NCI-H2171 (cell line): ENCODE measurements at regions not wholly inside any gene's neighbourhood (a gene's known extent, or its start where the extent isn't known, plus 50 kb on each side); places are given as distances from the start of the nearest gene placed in this dataset.
A peak's percentile ranks its signal among the peaks of the same experiment; 100 is the strongest.
"Not testable (repeated sequence)": the region's sequence is repeated elsewhere in the genome, so short reads cannot be mapped to it uniquely, and the experiment has no call there.

Experiments
- DNase-seq: peaks from one replicate; lab custom pipeline; 2025; lab: John Stamatoyannopoulos, UW

GRCh38 chr10:84634636-84635035 is 306.2 kb downstream of the CCSER2 start:
- peak; percentile 59 for DNase-seq

DNA sequence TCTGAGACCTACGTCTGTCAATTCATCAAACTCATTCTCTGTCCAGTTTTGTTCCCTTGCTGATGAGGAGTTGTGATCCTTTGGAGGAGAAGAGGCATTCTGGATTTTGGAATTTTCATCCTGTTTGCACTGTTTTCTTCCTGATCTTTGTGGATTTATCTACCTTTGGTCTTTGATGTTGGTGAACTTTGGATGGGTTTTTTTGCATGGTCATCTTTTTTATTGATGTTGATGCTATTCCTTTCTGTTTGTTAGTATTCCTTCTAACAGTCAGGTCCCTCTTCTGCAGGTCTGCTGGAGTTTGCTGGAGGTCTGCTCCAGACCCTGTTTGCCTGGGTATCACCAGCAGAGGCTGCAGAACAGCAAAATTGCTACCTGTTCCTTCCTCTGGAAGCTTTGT is 322.2 kb downstream of the CCSER2 start:
- not testable (repeated sequence) for DNase-seq

GRCh38 chr10:84654671-84655070 is 326.3 kb downstream of the CCSER2 start:
- DNase-seq: no peak

GRCh38 chr10:84659027-84659426 is 330.6 kb downstream of the CCSER2 start:
- DNase-seq: no peak

DNA sequence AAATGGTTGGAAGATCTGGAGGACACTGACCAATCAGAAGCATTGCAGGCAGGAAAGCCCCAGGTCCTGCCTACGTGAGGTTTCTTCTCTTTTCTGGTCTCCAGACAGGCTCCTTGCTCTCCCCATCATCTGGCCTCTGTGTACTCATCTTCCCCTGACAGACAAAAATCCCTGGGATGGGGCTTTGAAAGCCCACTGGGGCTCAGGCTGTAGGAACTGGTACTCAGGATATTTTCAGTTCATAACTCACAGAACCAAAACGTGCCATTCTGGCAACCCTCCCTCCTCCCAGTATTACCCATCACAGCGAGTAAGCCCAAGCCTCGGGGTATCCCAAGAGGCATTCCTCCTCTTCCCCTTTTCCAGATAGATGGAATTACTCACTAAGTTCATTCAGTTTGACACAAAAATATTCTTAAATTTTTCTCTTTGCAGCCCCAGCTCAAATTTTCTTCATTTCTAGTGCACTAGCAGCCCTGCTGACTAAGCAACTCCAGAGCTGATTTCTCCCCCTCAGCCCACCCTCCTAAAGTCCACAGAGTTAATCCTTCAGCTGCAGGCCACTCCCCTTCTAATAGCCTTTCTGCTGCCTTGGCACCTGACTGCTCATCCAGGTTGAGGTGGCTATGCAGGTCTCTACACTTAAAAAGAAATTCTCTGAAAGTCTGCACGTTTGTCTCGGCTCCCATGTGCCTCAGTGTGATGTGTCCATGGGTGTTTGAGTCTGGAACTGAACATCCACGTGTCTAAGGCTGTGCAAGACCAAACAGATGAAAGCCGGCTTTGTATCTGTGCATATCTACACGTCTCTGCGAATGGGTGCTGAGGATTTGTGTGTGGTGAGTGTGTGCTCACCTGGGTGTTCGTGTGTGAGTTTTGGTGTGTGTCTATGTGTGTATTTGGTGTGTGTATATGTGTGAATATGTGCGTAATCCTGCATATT is 331.4 kb downstream of the CCSER2 start:
- DNase-seq: no peak

DNA sequence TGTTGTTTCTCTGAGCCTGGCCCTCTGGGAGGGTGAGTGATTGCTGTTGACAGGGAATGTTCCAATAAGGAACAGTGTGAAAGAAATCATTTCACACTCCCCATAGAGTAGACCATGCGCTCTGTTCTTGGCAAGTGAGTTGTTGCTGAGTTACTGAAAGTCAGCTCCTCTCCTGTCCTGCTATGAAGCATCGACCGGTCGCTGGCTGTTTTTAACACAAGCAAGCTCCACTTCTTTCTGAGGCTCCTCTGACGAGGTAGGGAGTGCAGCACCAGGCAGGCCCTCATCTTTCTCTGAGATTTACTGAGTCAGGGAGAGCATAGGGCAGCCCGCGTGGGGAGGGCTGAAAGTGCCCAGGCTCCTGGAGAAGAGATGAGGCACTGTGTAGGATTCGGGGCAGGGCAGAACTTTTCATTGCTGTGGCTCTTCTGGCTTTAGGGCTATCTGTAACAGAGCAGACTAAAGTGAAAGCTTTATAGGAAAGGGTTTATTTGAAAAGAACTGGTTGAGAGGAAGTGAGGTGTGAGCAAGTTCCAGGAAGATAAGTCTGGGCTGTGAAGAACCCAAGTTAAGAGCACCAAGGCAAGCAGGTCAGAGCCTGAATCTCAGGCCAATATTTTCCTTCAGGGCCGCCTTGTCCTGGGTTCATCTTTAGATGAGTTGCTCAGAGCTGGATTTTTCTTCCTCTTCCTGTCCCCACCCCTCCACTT is 332.2 kb downstream of the CCSER2 start:
- DNase-seq: no peak

DNA sequence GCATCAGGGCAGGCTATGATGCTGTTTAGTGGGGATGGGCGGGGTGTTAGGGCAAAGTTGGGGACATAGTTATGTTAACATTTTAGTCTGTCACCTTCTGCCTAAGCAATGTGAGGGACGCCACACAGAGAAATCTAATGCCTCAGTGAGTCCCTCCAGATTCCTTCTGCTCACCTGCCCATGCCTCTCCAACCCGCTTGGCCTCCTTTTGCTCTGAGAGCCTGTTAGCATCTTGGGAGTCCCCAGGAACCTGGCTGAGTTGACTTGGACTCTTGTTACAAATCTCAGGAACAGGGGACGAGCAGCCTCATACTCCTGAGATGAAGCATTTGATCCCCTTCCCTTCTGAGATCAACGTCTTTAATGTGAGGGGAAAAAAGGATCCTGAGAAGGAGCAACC is 336.8 kb downstream of the CCSER2 start:
- no peak for DNase-seq

GRCh38 chr10:84665883-84666463 is 337.6 kb downstream of the CCSER2 start:
- DNase-seq: no peak

- DNase-seq: no peak
These were observed 339.9 kb downstream of the CCSER2 start for GRCh38 chr10:84668186-84668763.

- no peak for DNase-seq
These were observed 346.7 kb downstream of the CCSER2 start for GRCh38 chr10:84675060-84675459.

DNA sequence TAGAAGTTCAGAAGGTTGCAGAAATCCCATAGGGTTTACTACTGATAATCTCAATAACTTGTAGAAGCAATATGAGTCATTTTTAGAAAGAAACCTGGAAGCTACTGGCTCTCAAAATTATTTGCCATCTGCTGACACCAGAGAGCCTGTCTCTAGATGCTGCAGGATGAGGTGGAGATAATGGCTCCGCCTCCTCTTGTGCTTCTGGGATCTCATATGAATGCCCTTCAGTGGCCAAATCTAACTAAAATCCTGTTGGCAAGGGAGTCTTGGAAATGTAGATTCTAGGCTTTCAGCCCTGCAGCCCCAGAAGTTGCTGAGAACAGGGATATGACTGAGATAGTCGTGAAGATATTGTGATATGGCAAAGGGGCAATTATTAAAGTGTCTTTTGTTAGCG is 348.1 kb downstream of the CCSER2 start:
- no peak for DNase-seq

DNA sequence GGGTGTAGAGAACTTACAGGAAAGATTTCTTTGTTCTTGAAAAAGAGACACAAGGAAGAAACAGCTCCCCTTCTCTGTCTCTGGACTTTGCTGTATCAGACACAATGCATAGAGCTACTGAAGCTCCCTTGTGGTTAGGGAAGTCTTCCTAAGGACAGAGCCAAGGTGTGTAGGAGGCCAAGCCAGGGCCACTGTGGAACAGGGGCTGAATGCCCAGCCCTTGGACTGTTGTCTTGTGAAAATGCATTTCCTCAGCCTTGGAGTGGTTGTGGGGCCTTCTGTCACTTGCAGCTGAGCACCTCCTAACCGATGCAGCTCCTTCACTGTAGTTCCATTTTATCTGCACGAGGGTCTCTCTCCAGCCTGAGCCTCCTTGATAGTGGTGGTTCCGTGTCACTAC is 353.4 kb downstream of the CCSER2 start:
- no peak for DNase-seq

DNA sequence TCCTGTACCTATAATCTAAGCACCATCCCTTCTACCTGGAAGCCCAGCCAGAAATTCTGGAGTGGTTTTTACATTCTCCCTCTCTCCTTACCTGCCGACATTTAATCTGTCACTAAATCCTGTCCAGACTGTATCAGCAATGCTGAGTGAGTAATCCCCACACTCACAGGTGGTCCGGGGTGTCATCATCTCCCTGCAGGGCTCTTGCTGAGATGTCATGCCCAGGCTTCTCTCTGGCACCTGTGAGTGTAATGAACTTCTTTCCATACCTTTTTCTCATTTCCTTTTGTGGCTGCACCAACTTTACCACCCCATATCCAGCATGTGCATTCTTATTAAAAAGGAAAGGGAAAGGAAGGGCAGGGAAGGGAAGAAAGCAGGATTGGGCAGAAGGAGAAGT is 355.2 kb downstream of the CCSER2 start:
- DNase-seq: no peak

DNA sequence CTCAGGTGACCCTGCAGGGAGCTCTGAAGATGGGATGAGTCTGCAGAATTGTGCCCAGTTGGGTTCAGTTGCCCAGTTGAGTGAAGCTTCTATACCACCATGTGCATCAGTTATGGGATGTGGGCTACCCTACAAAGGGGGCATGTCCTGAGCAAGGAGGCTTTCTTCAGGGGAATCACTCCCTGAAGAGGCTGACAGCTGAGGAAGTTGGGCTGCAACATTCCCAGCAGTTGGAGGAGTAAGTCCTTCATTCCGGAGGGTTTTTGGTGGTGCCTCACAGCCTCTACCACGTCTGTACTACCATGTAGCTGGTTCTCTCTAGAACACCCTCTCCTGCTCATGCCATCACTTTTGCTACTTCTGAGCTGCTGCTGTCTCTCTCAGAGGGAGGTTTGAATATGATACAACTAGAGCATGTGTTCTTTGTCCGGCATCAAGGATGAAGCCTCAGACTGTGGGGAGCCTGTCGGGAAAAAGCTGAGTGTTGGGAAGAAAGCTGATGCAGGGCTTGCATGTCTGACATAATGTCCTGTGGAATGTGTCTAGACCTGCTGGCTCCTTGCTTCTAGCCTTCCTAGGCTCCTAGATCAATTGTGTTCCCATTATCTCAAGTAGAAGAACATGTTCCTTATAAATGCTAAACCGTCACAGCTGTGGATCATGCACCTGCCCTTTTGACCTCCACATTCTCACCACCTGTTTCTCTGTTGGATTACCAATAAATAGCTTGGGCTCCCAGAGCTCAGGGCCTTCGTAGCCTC is 355.8 kb downstream of the CCSER2 start:
- DNase-seq: no peak

- no peak for DNase-seq
These were observed 356.8 kb downstream of the CCSER2 start for GRCh38 chr10:84685047-84685660.

DNA sequence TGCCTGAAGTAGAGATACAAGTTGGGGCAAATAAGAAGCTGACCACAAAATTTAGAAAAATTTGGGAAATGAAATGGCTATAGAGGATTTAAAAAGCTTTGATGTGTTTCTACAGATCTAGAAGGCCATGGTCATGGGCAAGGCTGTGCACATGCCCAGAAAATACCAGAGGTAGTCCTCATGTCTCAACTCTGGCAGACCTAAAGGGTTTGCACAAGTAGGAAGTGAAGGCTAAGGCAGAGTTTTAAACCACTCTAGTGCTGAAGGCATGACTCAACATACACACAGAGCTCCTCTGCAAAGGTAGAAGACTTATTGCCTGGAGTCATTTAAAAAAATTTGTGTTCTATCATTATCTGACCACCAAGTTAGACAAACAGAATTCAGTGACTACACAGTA is 364.6 kb downstream of the CCSER2 start:
- DNase-seq: no peak

DNA sequence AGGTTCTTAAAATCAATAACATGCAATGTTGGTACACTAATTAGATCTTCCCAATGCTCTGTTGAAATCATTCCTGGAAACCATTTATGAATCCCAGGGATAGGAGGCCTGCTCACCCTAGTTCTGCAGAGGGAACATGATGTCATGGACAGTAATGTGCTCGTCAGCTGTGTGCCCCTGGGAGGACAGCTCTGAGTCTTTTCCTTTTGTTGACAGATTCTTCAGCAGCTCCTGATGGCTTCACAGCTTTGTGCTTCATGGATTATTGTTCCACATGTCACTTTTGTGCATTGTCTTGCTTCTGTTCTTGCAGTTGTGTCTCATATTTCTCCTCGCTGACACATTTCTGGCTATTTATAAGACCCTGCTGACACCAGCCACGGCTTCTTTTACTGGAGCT is 367.5 kb downstream of the CCSER2 start:
- DNase-seq: no peak

GRCh38 chr10:84696610-84697009 is 368.2 kb downstream of the CCSER2 start:
- DNase-seq: no peak

DNA sequence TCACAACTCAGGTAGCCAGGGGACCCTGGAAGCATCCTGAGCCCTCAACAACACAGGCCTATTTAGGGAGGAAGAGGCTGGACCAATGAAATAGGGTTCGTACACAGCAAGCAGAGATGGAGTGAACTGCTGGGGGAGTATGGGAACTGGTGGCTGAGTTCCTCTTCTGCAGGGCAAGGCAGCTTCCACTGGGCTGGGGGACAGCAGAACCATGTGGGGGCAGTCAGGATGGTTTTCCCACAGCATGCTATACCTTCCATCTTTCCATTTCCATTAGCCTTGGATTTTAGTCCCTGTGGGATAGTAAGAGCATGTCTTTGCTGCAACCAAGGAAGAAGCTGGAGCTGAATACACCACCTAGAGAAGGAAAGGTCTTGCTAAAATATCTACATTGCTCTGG is 370.6 kb downstream of the CCSER2 start:
- no peak for DNase-seq

GRCh38 chr10:84700668-84701369 is 372.4 kb downstream of the CCSER2 start:
- DNase-seq: no peak

DNA sequence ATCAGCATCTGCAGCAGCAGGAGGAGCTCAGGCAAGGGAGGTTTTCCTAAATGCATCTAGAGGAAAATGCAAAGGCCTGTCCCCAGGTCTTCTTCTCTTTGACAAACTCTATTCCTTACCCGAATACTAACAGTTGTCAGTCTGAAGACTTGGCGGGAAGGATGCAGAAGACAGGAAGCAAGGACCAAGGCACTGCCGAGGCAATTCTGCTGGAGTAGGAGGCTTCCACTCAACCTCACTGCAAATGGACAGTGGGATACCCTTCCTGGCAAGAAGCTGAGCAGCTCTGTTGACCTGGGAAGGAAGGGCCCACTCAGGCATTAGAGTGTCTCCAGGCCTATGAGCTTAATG is 373.0 kb downstream of the CCSER2 start:
- DNase-seq: no peak
